Cardiac muscle cell (in vitro differentiated cells and primary cell): ENCODE measurements at regions not wholly inside any gene's neighbourhood (a gene's known extent, or its start where the extent isn't known, plus 50 kb on each side); places are given as distances from the start of the nearest gene placed in this dataset.

Experiments used
- DNase-seq, 2 donors: peaks; one replicate each; pipeline versions ENCODE4 v3.0.0 to v3.0.0-alpha.2; 2010 to 2017; ENCODE audit warnings: low read depth in 1 of 2, low spot score in 1 of 2
- H3K27ac ChIP-seq: fragments of 200-600 bp; sonication (generic); 2 replicates; pipeline ENCODE4 v1.5.1; 2016
- H3K27me3 ChIP-seq: fragments of 200-600 bp; sonication (generic); 2 replicates; pipeline ENCODE4 v1.6.0; 2016; ENCODE audit warnings: control low read depth
- H3K36me3 ChIP-seq: fragments of 200-600 bp; sonication (generic); 2 replicates; pipeline ENCODE4 v1.5.1; 2016; ENCODE audit warnings: control low read depth
- H3K4me1 ChIP-seq: fragments of 200-600 bp; sonication (generic); 2 replicates; pipeline ENCODE4 v1.8.1; 2017; ENCODE audit warnings: low read depth, mild to moderate bottlenecking, mixed run types
- H3K4me3 ChIP-seq: fragments of 200-600 bp; sonication (generic); 2 replicates; pipeline ENCODE4 v1.5.1; 2016; ENCODE audit warnings: mild to moderate bottlenecking
- H3K9me3 ChIP-seq: fragments of 200-600 bp; sonication (generic); 2 replicates; pipeline ENCODE4 v1.5.1; 2017; ENCODE audit warnings: low read depth, mild to moderate bottlenecking, control low read depth
- TF ChIP-seq, protein P1 (sequence below): IDR thresholded peaks from 2 replicates; pipeline ENCODE4 v1.5.1; 2012; ENCODE audit warnings: low read depth, mild to moderate bottlenecking, low read length

DNA sequence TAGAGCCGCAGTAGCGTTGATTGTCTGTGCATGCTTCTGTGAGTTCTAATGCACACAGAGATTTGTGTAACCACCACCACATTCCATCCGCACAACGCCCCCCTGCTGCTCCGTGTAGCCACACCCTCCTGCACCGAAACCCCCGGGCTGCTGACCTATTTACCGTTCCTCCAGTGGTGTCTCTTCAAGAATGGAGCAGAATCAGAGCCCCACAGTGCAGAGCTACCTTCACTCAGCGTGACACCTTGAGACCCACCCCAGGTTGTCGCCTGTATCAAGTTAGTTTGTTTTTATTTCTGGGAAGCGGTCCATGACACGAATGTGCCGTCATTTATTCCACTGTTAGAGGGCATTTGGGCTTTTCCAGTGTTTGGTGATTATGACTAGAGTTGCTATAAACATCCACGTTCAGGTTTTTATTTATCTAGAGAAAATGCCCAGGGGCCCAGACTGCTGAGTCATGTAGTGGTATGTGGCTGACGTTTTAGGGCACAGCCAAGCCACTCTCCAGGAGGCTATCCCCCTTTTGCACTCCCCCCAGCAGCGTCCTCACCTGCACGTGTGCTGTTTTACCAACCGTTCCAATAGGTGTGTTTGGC lies 266.8 kb downstream of the NDUFA10 start:
- peaks cover 3% of the 10 kb centered on the region for H3K9me3 ChIP-seq

DNA sequence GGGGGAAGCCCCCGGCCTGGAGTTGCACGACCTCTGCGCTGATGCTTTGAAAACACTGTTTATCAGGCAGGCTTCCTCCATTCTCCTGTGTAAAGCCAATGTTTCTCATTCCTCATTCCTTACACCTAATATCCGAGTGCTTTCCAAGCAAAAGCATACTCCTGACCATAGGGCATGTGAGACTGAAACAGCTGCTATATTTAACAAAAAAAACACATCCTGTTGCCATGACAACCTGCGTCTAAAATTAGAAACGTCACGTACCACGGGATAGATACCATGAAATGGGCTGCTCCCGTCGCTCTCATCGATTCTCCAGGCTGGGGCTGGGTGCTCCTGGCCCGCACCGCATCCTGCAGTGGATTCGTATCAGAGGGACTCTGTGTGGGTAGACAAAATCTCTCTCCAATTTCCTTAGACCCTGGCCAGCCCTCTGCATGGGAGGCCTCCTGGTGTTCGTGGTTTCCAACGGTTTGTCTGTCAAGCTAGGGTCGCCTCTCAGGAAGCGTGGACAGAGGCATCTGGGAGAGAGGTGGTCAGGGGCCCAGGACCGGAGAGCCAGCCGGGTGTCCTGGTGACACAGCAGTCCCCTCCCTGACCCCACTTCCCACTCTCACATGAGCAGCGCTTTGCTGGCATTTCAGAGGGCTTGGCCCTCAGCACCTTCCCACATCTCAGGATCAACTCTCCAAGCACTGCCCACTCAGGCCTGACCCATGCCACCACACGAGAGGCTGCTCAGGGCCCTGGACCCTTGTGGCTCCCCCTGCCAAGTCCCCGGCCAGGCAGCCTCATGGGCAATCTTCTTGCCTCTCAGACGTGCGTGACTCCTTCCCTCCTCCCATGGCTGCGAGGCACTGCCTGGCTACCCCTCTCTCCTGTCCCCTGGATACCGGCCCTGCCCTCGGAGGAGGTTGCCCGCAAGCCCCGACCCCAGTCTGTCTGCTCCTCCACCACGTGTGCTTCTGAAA lies 268.1 kb downstream of the NDUFA10 start:
- Histone ChIP-seq H3K4me3 (no peak overlapping the region), H3K27me3 (no peaks in the 10 kb centered on the region), H3K9me3 (peaks cover 3% of the 10 kb centered on the region), H3K4me1 (no peaks in the 10 kb centered on the region), H3K36me3 (no peaks in the 10 kb centered on the region), H3K27ac (no peak overlapping the region)
- TF ChIP-seq, protein P1, sequence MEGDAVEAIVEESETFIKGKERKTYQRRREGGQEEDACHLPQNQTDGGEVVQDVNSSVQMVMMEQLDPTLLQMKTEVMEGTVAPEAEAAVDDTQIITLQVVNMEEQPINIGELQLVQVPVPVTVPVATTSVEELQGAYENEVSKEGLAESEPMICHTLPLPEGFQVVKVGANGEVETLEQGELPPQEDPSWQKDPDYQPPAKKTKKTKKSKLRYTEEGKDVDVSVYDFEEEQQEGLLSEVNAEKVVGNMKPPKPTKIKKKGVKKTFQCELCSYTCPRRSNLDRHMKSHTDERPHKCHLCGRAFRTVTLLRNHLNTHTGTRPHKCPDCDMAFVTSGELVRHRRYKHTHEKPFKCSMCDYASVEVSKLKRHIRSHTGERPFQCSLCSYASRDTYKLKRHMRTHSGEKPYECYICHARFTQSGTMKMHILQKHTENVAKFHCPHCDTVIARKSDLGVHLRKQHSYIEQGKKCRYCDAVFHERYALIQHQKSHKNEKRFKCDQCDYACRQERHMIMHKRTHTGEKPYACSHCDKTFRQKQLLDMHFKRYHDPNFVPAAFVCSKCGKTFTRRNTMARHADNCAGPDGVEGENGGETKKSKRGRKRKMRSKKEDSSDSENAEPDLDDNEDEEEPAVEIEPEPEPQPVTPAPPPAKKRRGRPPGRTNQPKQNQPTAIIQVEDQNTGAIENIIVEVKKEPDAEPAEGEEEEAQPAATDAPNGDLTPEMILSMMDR = no peak
- DNase-seq = peak in 1 of 2 donors; percentile 65

More for the DNA sequence above, 266.8 kb downstream of the NDUFA10 start:
- Histone ChIP-seq H3K4me3 (no peak overlapping the region), H3K27me3 (no peaks in the 10 kb centered on the region), H3K27ac (no peak overlapping the region), H3K4me1 (no peaks in the 10 kb centered on the region), H3K36me3 (no peaks in the 10 kb centered on the region)
- DNase-seq = peak in 1 of 2 donors; percentile 26
- TF ChIP-seq, protein P1 = no peak

DNA sequence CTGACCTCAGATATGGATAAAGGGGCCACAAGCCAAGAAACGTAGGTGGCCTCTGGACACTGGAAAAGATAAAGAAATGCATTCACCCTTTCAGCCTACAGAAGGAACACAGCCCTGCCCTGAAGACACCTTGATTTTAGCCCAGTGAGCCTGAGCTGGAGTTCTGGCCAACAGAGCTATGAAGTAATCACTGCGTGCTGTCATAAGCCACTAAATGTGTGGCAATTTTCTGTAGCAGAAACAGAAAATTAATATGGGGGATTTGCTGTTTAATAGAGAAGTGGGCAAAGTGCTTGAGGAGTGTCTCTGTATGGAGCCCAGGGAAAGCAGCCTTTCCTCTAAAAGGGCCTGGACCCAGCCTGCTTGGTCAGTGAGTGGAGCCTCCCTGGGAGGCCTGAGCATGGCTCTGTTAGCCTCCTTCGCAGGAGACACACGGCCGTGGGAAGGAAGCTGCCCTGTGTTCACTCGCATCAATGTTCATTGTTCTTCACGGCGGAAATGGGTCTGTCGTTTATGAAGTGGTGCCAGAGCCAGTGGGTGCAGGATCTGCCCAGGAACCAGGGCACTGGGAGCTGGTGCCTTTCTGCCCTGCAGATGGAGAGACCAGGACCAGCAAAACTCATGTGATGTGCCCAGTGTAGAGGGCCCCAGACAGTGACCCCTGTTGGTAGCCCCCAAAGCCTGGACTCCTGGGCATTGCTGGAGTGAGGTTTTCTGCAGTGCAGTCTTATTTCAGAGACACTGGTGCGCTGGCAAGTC lies 268.9 kb downstream of the NDUFA10 start:
- H3K9me3 ChIP-seq = peaks cover 3% of the 10 kb centered on the region
- no peak for DNase-seq
- no peaks in the 10 kb centered on the region for H3K27me3 ChIP-seq
- no peaks in the 10 kb centered on the region for H3K36me3 ChIP-seq
- no peak overlapping the region for H3K27ac ChIP-seq
- H3K4me1 ChIP-seq = no peaks in the 10 kb centered on the region
- H3K4me3 ChIP-seq = no peak overlapping the region
- TF ChIP-seq, protein P1 = no peak

DNA sequence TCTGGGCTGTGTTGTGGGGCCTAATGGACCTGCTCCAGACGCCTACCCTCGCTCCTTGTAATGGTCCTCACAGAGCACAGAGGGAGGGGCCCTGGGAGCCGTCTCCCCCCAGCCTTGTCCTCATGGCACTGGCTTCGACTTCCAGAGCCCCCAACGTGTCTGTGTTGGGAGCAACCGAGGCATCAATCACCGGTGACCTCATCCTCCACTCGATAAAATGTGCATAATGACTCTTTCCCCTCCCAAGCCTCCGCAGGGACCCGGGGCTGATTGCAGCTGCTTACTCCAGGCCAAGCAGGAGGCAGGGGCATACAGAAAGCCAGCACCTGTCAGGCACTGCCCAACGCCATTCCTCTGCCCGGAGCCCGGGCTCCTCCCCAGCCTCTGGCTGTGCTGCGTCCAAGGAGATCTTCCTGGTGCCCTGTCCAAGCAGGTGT lies 271.7 kb downstream of the NDUFA10 start:
- H3K27ac ChIP-seq = no peak overlapping the region
- no peak overlapping the region for H3K4me3 ChIP-seq
- TF ChIP-seq, protein P1 = no peak
- no peak for DNase-seq
- no peaks in the 10 kb centered on the region for H3K36me3 ChIP-seq
- H3K27me3 ChIP-seq = no peaks in the 10 kb centered on the region
- H3K4me1 ChIP-seq = no peaks in the 10 kb centered on the region
- H3K9me3 ChIP-seq = peaks cover 3% of the 10 kb centered on the region

DNA sequence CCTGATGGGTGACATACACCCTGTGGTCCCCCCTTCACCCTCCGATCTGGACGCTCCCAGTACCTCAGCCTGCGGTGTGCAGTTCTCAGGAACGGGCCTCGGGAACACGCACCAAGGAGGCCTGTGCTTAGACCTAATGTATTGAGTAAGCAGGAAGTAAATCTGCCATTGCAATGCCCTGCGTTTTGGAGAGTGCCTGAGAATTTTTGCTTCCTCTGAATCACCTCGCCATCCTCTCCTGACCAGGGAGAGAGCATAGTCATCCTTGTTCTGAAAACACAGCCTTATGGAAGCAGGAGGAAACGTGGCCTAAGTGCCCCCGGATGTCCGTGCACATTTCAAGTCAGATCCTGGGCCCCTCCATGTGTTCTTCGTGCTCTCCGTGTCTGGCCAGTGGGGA lies 272.2 kb downstream of the NDUFA10 start:
- Histone ChIP-seq H3K27ac (no peak overlapping the region), H3K4me1 (no peaks in the 10 kb centered on the region)
- no peak for DNase-seq

More for the DNA sequence above, 272.2 kb downstream of the NDUFA10 start:
- no peak overlapping the region for H3K4me3 ChIP-seq
- peaks cover 3% of the 10 kb centered on the region for H3K9me3 ChIP-seq
- H3K27me3 ChIP-seq = no peaks in the 10 kb centered on the region
- no peaks in the 10 kb centered on the region for H3K36me3 ChIP-seq
- TF ChIP-seq, protein P1 = no peak
